Naive B cell (primary cell): ENCODE measurements at regions not wholly inside any gene's neighbourhood (a gene's known extent, or its start where the extent isn't known, plus 50 kb on each side); places are given as distances from the start of the nearest gene placed in this dataset.
A peak's percentile ranks its signal among the peaks of the same experiment; 100 is the strongest.

ENCODE experiments used
- ATAC-seq, 2 donors: fragments of 150-1000 bp; cut with Tn5 transposase; 2 replicates each; pipeline ENCODE4 v1.10.0; 2021; ENCODE audit warnings: low read depth in 2 of 2, mild to moderate bottlenecking in 2 of 2, moderate library complexity in 2 of 2
- DNase-seq: peaks from one replicate; pipeline ENCODE4 v3.0.0; 2022
- H3K27ac Mint-ChIP-seq, 6 donors: one replicate each; pipeline ENCODE4 v1.8.0; 2020 to 2022; ENCODE audit warnings: mild to moderate bottlenecking in 6 of 6, mixed read lengths in 6 of 6, moderate library complexity in 5 of 6, inconsistent platforms in 2 of 6
- H3K27me3 Mint-ChIP-seq, 3 donors: one replicate each; pipeline ENCODE4 v1.8.0; 2021 to 2022; ENCODE audit warnings: mixed read lengths in 3 of 3, mild to moderate bottlenecking in 1 of 3
- H3K36me3 Mint-ChIP-seq, 2 donors: one replicate each; pipeline ENCODE4 v1.8.0; 2020 to 2022; ENCODE audit warnings: mixed read lengths in 2 of 2, inconsistent platforms in 1 of 2, mild to moderate bottlenecking in 1 of 2
- H3K4me1 Mint-ChIP-seq, 3 donors: one replicate each; pipeline ENCODE4 v1.8.0; 2020 to 2022; ENCODE audit warnings: mixed read lengths in 3 of 3, inconsistent platforms in 1 of 3, mild to moderate bottlenecking in 1 of 3, moderate library complexity in 1 of 3
- H3K4me3 Mint-ChIP-seq, 8 donors: one replicate each; pipeline ENCODE4 v1.8.0; 2020 to 2022; ENCODE audit warnings: mild to moderate bottlenecking in 8 of 8, mixed read lengths in 8 of 8, moderate library complexity in 8 of 8, inconsistent platforms in 2 of 8
- H3K9me3 Mint-ChIP-seq, 7 donors: one replicate each; pipeline ENCODE4 v1.8.0; 2020 to 2022; ENCODE audit warnings: mixed read lengths in 7 of 7, mild to moderate bottlenecking in 5 of 7, inconsistent platforms in 2 of 7, moderate library complexity in 1 of 7

DNA sequence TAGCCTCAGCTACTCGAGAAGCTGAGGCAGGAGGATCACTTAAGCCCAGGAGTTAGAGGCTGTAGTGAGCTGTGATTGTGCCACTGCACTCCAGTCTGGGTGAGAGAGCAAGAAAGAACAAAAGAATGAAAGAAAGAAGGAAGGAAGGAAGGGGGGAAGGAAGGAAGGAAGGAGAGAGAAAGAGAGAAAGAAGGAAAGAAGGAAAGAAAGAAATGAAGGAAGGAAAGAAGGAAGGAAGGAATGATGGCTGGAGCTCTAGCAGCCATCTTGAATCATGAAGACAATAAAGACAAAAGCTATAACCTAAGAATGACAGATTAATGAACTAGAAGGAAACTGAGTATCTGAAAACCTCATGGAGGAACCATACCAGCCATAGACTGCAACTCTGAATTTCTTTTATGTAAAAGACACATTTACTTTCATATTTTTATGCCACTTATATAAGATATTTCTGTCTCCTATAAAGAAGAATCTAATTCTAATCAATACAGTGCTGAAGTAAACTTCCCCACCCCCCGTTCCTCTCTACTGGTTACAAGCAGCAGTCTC, 522.3 kb upstream of the JARID2 start:
- Mint-ChIP-seq H3K4me3 (peak overlapping the region in 4 of 8 donors; percentile 36 to 81 (median 45)), H3K27ac (peak overlapping the region; percentile 87 to 99 (median 94)), H3K4me1 (peaks cover 54 to 91% (median 79%) of the 10 kb centered on the region in 3 donors), H3K27me3 (no peaks in the 10 kb centered on the region), H3K9me3 (peaks cover 0 to 4% (median 0%) of the 10 kb centered on the region in 7 donors), H3K36me3 (peaks cover 0 to 3% of the 10 kb centered on the region in 2 donors)
- DNase-seq (no peak), ATAC-seq (no peak)

DNA sequence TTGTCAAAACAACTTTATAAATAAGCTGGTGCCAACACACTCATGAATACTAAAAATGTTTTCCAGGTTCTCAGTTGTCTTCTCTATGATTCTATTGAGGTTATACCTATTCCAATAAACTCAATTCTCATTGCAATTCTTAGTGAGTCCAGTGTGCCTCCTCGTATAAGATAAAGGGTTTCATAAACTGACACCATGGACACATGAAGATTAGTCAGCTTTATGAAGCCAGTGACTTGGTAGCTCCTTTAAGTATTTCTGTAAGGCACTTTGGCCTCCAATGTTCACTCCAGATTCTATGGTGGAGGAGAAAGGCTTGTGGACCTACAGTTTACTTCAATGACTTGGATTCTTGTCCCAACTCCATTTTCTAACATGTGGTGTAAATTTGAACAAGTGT, 521.3 kb upstream of the JARID2 start:
- no peak for ATAC-seq
- Mint-ChIP-seq H3K9me3 (peaks cover 0 to 4% (median 1%) of the 10 kb centered on the region in 7 donors), H3K36me3 (peaks cover 0 to 3% of the 10 kb centered on the region in 2 donors), H3K4me1 (peaks cover 58 to 91% (median 80%) of the 10 kb centered on the region in 3 donors), H3K27ac (peak overlapping the region in 5 of 6 donors; percentile 77 to 99 (median 94)), H3K27me3 (no peaks in the 10 kb centered on the region), H3K4me3 (no peak overlapping the region)
- DNase-seq = no peak

DNA sequence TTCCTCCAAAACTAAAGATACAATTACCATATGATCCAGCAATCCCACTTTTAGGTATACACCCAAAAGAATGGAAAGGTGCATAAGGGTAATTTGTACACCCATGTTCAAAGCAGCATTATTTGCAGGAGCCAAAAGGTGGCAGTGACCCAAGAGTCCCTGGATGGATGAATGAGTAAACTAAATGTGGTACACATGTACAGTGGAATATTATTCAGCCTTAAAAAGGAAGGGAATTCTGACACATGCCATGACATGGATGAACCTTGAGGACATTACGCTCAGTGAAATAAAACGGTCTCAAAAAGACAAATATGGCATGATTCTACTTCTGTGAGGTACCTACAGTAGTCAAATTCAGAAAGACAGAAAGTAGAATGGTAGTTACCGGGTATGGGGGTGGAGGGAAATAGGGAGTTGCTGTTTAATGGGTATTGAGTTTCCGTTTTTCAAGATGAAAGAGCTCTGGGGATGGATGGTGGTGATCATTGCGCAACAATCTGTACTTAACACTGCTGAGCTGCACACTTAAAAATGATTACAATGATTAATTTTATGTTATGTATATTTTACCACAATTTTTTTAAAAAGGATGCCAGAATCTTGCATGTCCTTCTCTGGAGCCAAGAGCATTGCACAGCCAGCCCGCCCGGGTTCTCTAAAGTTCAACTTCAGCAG, 518.9 kb upstream of the JARID2 start:
- H3K9me3 Mint-ChIP-seq = peaks cover 0 to 4% (median 2%) of the 10 kb centered on the region in 7 donors
- DNase-seq = no peak
- H3K27ac Mint-ChIP-seq = peak overlapping the region in 4 of 6 donors; percentile 9 to 99 (median 83)
- no peaks in the 10 kb centered on the region for H3K27me3 Mint-ChIP-seq
- ATAC-seq = no peak
- H3K4me3 Mint-ChIP-seq = no peak overlapping the region
- H3K4me1 Mint-ChIP-seq = peaks cover 61 to 91% (median 76%) of the 10 kb centered on the region in 3 donors
- peaks cover 0 to 3% of the 10 kb centered on the region in 2 donors for H3K36me3 Mint-ChIP-seq

DNA sequence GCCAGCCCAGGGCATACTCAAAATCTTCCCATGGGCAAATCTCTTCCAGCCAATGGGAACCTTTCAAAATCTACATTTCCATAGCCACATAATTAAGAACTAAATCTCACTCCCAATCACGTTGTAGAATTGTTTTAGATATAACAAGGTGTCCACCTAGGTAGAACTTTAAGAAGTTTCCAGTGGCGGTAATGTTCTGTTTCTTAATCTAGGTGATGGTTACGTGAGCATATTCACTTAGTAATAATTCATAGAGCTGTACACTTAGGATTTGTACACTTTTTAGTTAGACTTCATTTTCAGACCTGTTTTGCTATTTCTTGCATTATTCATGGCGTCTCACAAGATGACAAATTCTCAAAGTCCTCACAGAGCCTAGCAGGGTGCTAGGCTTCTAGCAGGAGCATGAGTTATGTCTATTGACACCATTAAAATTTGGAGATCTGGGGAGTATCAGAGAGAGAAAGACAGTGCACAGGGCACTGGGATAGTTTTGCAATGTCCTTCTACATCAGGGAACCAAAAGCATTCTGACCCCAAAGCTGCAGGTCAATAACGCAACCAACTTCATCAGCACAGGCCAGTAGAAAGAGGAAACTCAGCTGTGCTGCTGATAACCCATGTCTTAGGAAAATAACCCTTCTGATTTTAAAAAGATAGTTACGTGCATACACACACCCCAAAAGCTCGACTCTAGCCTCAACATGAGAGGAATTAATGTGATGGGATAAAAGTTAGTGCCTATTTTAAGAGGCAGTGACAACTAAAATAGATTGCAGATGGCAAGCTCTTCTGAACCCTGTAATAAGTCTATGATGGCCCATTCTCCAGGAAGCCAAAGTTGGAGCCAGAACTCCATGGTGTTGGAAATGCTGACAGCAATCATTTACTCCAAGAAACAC, 518.1 kb upstream of the JARID2 start:
- Mint-ChIP-seq H3K27me3 (no peaks in the 10 kb centered on the region), H3K27ac (peak overlapping the region; percentile 98 to 100 (median 99)), H3K4me1 (peaks cover 62 to 91% (median 76%) of the 10 kb centered on the region in 3 donors), H3K4me3 (peak overlapping the region in 7 of 8 donors; percentile 16 to 89 (median 37)), H3K36me3 (peaks cover 0 to 6% of the 10 kb centered on the region in 2 donors), H3K9me3 (peaks cover 0 to 4% (median 2%) of the 10 kb centered on the region in 7 donors)
- no peak for ATAC-seq
- DNase-seq = no peak

DNA sequence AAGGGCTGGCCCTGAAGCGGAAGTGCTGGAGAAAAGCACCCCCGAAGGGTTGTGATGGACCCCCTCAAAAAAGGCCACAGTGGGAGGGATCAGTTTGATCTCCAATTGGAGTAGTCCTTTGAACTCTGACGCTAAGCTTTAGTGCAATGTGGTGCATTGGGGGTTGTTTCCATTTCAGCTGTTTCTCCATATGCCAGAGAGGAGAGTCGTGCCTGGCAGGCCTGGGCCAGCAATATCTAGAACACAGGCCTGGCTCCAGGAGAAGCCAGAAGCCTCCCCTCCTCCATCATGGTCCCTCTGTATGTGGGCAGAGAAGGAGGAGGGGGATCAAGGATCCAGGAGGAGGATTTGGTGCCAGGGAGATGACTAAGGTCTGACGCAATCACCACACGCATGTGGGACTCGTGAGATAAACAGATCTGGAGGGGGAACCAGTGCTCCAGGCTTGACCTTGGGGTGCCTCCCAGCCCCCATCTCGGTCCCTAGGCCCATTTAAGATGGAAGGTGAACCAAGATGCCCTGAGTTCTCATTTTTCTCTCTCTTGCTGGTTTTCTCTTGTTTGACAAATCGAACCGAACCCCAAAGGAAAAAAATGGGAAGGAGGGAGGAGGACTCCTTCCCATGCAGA, 517.4 kb upstream of the JARID2 start:
- ATAC-seq (no peak), DNase-seq (no peak)
- Mint-ChIP-seq H3K4me1 (peaks cover 63 to 91% (median 77%) of the 10 kb centered on the region in 3 donors), H3K36me3 (peaks cover 0 to 14% of the 10 kb centered on the region in 2 donors), H3K4me3 (peak overlapping the region; percentile 60 to 95 (median 88)), H3K9me3 (peaks cover 0 to 2% (median under 1%) of the 10 kb centered on the region in 7 donors), H3K27me3 (no peaks in the 10 kb centered on the region), H3K27ac (peak overlapping the region; percentile 98 to 100 (median 99))

DNA sequence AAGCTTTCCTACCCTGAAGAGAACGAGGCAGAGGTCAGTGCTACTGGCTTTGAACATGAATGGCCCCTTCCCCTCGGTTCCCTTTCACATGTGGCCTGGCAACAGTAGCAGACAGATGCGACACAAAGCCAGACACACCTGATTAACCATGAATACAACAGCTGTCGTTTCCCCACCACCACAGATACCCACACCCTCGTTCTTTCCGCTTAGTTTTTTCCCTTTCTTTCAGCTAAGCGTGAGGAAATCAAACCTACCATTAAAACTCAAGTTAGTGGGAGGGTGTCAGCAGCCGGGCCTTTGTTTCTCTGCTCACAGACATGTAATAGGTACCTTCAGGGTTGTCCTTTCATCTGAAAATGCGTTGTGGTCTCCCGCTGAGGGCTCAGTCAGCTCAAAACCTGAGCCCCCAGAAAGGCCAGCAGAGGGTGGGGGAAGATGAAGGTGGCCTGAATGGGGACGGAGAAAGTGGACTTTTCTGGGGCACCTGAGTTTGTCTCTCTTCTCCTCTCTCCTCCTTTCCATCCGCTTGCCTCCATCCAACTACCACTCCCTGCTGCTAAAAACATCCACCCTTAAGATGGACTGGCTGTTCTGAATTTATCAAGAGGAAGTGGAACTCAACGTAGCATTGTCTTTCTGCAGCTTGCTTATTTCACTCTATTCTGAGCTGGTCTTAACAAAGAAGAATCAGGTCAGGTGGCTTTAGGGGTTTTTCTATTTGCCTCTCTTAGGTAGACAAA, 516.6 kb upstream of the JARID2 start:
- Mint-ChIP-seq H3K27ac (peak overlapping the region; percentile 98 to 100 (median 99)), H3K4me3 (peak overlapping the region; percentile 60 to 95 (median 88)), H3K4me1 (peaks cover 69 to 91% (median 78%) of the 10 kb centered on the region in 3 donors), H3K27me3 (no peaks in the 10 kb centered on the region), H3K36me3 (peaks cover 0 to 14% of the 10 kb centered on the region in 2 donors), H3K9me3 (peaks cover 0 to 2% (median 0%) of the 10 kb centered on the region in 7 donors)
- DNase-seq (peak; percentile 81), ATAC-seq (peak; percentile 82 to 83)

DNA sequence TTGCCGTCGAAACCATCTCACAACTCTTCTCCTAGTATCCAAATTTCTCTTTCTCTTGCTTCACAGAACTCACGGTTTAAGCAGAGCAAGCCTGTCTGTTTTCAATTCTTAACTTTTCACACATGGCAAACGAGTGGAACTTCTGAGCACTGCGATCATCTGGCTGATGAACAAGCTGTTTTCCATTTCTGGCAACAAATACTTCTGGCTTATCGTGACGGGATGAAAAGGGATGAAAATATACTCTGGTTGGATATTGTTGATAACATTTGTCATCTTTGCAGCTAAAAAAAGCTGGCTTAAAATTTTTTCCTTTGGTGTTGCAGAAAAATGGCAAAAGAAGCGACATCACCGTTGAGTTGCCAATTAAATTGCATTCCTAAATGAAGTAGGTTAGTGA, 515.2 kb upstream of the JARID2 start:
- peaks cover 0 to 14% of the 10 kb centered on the region in 2 donors for H3K36me3 Mint-ChIP-seq
- peak overlapping the region; percentile 98 to 100 (median 99) for H3K27ac Mint-ChIP-seq
- peaks cover 80 to 97% (median 89%) of the 10 kb centered on the region in 3 donors for H3K4me1 Mint-ChIP-seq
- ATAC-seq = no peak
- peaks cover 0 to 2% (median 0%) of the 10 kb centered on the region in 7 donors for H3K9me3 Mint-ChIP-seq
- no peak for DNase-seq
- no peaks in the 10 kb centered on the region for H3K27me3 Mint-ChIP-seq
- H3K4me3 Mint-ChIP-seq = peak overlapping the region in 3 of 8 donors; percentile 67 to 89 (median 87)

DNA sequence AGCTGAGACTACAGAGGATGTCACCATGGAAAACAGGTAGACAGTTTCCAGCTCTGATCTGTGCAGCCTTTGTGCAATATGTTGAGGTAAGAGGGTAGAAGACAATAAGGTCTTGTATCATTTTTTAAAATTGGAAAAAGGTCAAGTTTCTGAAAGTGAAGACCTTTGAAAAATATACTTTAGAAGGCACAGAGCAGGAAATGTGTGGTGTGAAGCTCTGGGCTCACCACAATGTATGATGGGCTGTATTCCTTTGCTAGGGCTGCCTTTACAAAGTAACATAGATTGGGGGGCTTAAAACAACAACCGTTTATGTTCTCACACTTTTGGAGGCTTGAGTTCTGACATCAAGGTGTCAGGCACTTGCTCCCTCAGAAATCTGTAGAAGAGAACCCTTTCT, 514.3 kb upstream of the JARID2 start:
- Mint-ChIP-seq H3K27me3 (no peaks in the 10 kb centered on the region), H3K9me3 (peaks cover 0 to 2% (median 0%) of the 10 kb centered on the region in 7 donors), H3K27ac (peak overlapping the region in 5 of 6 donors; percentile 77 to 100 (median 99)), H3K4me1 (peaks cover 83 to 99% (median 88%) of the 10 kb centered on the region in 3 donors), H3K36me3 (peaks cover 0 to 14% of the 10 kb centered on the region in 2 donors), H3K4me3 (peak overlapping the region in 2 of 8 donors; percentile 10 to 40)
- DNase-seq (no peak), ATAC-seq (no peak)

DNA sequence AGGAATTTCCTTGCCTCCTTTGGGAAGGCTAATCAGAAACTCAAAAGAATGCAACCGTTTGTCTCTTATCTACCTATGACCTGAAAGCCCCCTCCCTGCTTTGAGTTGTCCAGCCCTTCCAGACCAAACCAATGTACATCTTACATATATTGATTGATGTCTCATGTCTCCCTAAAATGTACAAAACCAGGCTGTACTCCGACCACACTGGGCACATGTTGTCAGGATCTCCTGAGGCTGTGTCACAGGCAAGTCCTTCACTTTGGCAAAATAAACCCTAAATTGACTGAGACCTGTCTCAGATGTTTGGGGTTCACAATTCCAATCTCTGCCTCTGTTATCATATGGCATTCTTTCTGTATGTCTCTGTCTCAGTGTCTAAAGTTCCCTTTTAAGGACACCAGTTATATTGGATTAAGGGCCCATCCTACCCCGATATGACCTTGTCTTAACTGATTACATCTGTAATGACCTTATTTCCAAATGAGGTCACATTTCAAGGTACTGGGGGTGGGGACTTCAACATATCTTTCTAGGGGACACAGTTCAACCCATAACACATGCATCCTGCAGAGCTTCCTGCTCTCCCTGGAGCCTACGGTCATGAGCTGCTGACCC, 513.5 kb upstream of the JARID2 start:
- H3K36me3 Mint-ChIP-seq = peaks cover 0 to 14% of the 10 kb centered on the region in 2 donors
- no peak for ATAC-seq
- peaks cover 89 to 100% (median 91%) of the 10 kb centered on the region in 3 donors for H3K4me1 Mint-ChIP-seq

DNA sequence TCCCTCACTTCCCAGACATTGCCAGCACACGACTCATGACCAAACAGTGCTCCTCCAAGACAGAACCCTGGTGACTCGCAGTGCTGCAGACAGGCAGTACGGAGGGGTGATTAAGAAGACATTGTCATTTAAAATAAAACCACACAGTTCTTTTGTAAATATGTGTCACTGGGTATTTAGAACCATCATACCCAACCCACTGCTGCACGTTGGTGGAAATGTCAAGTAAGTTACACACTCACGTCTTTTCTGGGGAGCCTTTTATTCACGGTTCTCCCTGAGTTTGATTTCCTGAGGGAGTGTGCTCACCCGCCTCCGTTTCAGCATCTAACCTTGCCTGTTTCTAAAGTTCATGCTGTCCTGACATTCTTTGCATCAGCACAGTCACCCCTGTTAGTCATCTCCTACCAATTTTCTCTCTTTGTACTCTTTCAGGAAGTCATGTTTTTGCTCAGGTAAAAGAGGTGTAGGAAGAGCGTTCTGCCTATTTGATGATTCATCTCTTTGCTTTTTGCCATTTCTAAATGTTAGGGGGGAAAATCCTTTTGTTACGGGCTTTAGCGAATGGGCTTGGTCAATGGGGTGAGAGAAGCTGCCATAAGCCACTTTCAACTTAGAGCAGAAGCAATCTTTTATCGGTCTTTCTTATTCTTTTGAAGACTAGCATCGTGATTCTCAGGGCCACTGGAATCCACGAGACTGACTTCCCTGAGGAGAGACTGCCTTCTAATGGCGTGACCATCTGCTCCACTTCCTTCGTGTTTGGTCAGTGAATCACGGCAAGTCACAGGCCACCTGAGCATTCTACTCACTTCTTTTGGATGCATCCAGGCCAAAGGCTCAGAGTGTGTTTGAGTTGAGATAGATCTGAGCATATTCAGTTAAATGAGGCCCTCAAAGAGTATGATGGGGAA, 512.8 kb upstream of the JARID2 start:
- Mint-ChIP-seq H3K27ac (peak overlapping the region; percentile 81 to 100 (median 99)), H3K9me3 (peaks cover 0 to 2% (median 0%) of the 10 kb centered on the region in 7 donors), H3K36me3 (peaks cover 0 to 11% of the 10 kb centered on the region in 2 donors), H3K4me3 (peak overlapping the region; percentile 36 to 92 (median 74)), H3K27me3 (no peaks in the 10 kb centered on the region), H3K4me1 (peaks cover 88 to 100% (median 92%) of the 10 kb centered on the region in 3 donors)
- no peak for ATAC-seq
- no peak for DNase-seq

More for the DNA sequence above, 513.5 kb upstream of the JARID2 start:
- Mint-ChIP-seq H3K9me3 (peaks cover 0 to 2% (median 0%) of the 10 kb centered on the region in 7 donors), H3K27me3 (no peaks in the 10 kb centered on the region), H3K27ac (peak overlapping the region; percentile 77 to 100 (median 98)), H3K4me3 (peak overlapping the region in 5 of 8 donors; percentile 45 to 89 (median 74))
- DNase-seq = no peak

DNA sequence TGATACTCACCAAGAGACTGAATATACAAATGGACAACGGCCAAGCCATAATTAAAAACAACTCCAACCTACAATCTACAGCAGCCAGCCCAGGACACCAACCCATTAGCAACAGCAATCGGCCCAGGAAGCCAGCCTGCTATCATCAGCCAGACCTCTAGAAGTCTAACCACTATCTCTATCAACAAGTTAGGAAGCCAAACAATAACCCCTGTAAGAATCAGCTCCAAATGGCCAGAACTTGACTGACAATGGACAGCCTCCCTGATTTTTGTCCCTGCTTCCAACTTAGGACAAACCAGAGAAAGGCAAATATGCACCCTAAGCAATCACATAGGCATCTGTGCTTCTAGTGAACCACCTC, 511.8 kb upstream of the JARID2 start:
- H3K27ac Mint-ChIP-seq = peak overlapping the region; percentile 97 to 100 (median 99)
- H3K4me1 Mint-ChIP-seq = peaks cover 88 to 100% (median 92%) of the 10 kb centered on the region in 3 donors
- H3K4me3 Mint-ChIP-seq = peak overlapping the region in 7 of 8 donors; percentile 72 to 92 (median 83)

More for the DNA sequence above, 511.8 kb upstream of the JARID2 start:
- Mint-ChIP-seq H3K36me3 (peaks cover 0 to 11% of the 10 kb centered on the region in 2 donors), H3K9me3 (peaks cover 0 to 2% (median 0%) of the 10 kb centered on the region in 7 donors), H3K27me3 (no peaks in the 10 kb centered on the region)
- no peak for ATAC-seq
- DNase-seq = no peak
